ENCODE measurements at regions not wholly inside any gene's neighbourhood (a gene's known extent, or its start where the extent isn't known, plus 50 kb on each side); places are given as distances from the start of the nearest gene placed in this dataset.
"Not testable (repeated sequence)": the region's sequence is repeated elsewhere in the genome, so short reads cannot be mapped to it uniquely, and the experiment has no call there.

DNA sequence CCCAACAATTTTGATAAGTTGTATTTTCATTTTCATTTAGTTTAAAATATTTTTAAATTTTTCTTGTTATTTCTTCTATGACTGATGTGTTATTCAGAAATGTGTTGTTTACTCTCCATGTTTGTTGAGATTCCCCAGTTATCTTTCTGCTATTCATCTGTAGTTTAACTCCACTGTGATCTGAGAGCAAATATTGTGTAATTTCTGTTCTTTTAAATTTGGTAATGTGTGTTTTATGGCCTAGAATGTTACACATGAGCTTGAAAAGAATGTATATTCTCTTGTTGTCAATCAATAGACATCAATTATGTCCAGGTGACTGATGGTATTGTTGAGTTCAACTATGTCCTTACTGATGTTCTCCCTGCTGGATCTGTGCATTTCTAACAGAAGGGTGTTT, 188.2 kb downstream of the CYP26B1 start:
- TF ChIP-seq POLR2A (IDR thresholded peaks at IDR 0.05), result no peak
- no peak for TF ChIP-seq CTCF (IDR thresholded peaks at IDR 0.05)
- H3K36me3 ChIP-seq, result no peaks in the 10 kb centered on the region
- H3K27ac ChIP-seq, result no peak overlapping the region
- no peak overlapping the region for H3K4me3 ChIP-seq (replicated peaks in 1 of 3)
- no peaks in the 10 kb centered on the region for H3K4me1 ChIP-seq
- no peak for DNase-seq
- no peaks in the 10 kb centered on the region for H3K9me3 ChIP-seq
- no peaks in the 10 kb centered on the region for H3K27me3 ChIP-seq
- intact Hi-C loops (cut with DNase I), result no loop called here

GRCh38 chr2:71958426-71958825, 189.2 kb downstream of the CYP26B1 start:
- intact Hi-C loops (cut with DNase I); H3K36me3 ChIP-seq; H3K4me1 ChIP-seq; DNase-seq; H3K4me3 ChIP-seq (replicated peaks in 1 of 3); H3K27ac ChIP-seq; H3K27me3 ChIP-seq; H3K9me3 ChIP-seq: not testable (repeated sequence)
- WGBS, 2 donors, result 98 to 100% methylated on average over 1 of the region's 1 CpG

- TF ChIP-seq CTCF (IDR thresholded peaks at IDR 0.05) (no peak), POLR2A (IDR thresholded peaks at IDR 0.05) (no peak)
- no peak for DNase-seq
These were observed 195.0 kb downstream of the CYP26B1 start for GRCh38 chr2:71952572-71953188.

DNA sequence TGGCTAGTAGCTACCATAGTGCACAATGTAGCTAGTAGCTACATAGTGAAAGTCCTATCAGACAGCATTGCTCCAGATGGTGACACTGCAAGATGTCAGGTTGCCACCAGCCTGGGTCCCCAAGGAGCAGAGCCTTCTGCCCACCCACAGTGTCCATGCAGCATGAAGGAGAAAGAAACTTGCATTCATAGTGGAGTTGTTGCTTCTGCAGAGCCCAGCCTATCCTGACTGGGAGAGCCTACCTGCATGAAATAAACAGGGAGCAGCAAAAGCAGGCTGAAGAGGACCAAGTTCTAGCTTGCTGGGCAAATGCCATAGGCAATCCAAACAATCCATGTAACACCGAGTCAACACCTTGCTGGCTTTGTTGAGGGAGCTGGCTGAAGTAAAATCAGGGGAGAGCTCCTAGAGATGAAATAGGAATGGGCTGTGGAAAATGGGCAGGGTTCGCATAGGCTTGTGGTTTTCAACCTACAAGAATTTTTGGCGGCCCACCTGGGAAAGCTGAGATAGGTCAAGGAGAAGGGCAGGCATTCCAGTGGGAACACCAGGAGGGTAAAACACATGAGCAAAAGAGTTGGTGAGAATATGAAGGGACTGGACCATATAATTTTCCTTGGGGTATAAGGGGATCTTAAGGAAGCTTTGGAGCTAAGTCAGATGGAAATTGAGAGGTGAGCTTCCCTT, 195.8 kb downstream of the CYP26B1 start:
- Histone ChIP-seq H3K27ac (no peak overlapping the region), H3K36me3 (no peaks in the 10 kb centered on the region), H3K4me3 (replicated peaks in 1 of 3) (no peak overlapping the region), H3K4me1 (no peaks in the 10 kb centered on the region), H3K27me3 (no peaks in the 10 kb centered on the region), H3K9me3 (no peaks in the 10 kb centered on the region)
- no peak for DNase-seq
- WGBS, 2 donors, result 75 to 81% methylated on average over 3 of the region's 3 CpGs
- intact Hi-C loops (cut with DNase I), result no loop called here
- TF ChIP-seq CTCF (IDR thresholded peaks at IDR 0.05), result no peak
- no peak for TF ChIP-seq POLR2A (IDR thresholded peaks at IDR 0.05)

More at GRCh38 chr2:71952572-71953188, 195.0 kb downstream of the CYP26B1 start:
- Histone ChIP-seq H3K9me3 (no peaks in the 10 kb centered on the region), H3K4me1 (no peaks in the 10 kb centered on the region), H3K4me3 (replicated peaks in 1 of 3) (no peak overlapping the region), H3K27ac (no peak overlapping the region), H3K27me3 (no peaks in the 10 kb centered on the region), H3K36me3 (no peaks in the 10 kb centered on the region)
- 66 to 73% methylated on average over 6 of the region's 6 CpGs for WGBS, 2 donors
- intact Hi-C loops (cut with DNase I), result no loop called here

DNA sequence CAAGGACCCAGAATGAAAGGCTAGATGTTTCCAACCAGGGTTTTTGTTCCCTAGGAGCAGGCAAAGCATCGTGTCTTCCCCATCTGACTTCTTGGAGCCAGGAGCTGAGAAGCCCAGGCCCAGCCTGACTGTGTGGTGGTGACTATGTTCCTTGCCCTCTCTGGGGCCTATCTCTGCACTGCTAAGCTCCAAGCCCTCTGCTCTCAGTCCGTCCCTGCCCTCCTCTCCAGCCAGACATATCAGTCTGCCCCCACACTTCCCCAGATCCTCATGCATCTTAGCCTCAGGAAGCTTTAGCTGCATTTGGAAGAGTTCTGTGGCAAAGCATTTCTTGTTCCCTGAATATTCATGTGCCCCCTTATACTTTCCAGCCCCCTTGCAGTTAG, 196.6 kb downstream of the CYP26B1 start:
- Histone ChIP-seq H3K9me3 (no peaks in the 10 kb centered on the region), H3K27me3 (no peaks in the 10 kb centered on the region), H3K4me3 (replicated peaks in 1 of 3) (no peak overlapping the region), H3K36me3 (no peaks in the 10 kb centered on the region), H3K27ac (no peak overlapping the region), H3K4me1 (no peaks in the 10 kb centered on the region)
- no peak for TF ChIP-seq CTCF (IDR thresholded peaks at IDR 0.05)
- no peak for TF ChIP-seq POLR2A (IDR thresholded peaks at IDR 0.05)
- DNase-seq, result no peak
- intact Hi-C loops (cut with DNase I), result no loop called here
- WGBS, 2 donors, result 71 to 82% methylated on average over 2 of the region's 2 CpGs
